GM06990 (cell line): ENCODE measurements at regions not wholly inside any gene's neighbourhood (a gene's known extent, or its start where the extent isn't known, plus 50 kb on each side); places are given as distances from the start of the nearest gene placed in this dataset.
"Not testable (repeated sequence)": the region's sequence is repeated elsewhere in the genome, so short reads cannot be mapped to it uniquely, and the experiment has no call there.

Experiments
- DNase-seq: peaks from one replicate; pipeline ENCODE4 v3.0.0-alpha.2; 2011; ENCODE audit not compliant: insufficient read length; ENCODE audit errors: extremely low read depth
- H3K27me3 ChIP-seq: replicated peaks from 2 replicates; pipeline ENCODE4 v1.6.0; 2011; ENCODE audit warnings: low read length; ENCODE audit not compliant: control insufficient read depth, insufficient read depth
- H3K36me3 ChIP-seq: 2 replicates; pipeline ENCODE4 v1.5.1; 2011; ENCODE audit warnings: low read length; ENCODE audit not compliant: control insufficient read depth, insufficient read depth
- H3K4me3 ChIP-seq: replicated peaks from 2 replicates; pipeline ENCODE4 v1.5.1; 2011; ENCODE audit warnings: low read depth, mild to moderate bottlenecking, control low read depth, low read length
- CTCF ChIP-seq: IDR thresholded peaks from 2 replicates; pipeline ENCODE4 v1.5.1; 2011; ENCODE audit warnings: low read length, control low read depth, mild to moderate bottlenecking, inconsistent platforms; ENCODE audit not compliant: insufficient read depth, poor library complexity, severe bottlenecking

GRCh38 chr10:120105492-120105891, 213.0 kb downstream of the SEC23IP start:
- DNase-seq = no peak
- Histone ChIP-seq H3K27me3 (no peaks in the 10 kb centered on the region; the same call in 1 of the 2 replicates), H3K36me3 (no peaks in the 10 kb centered on the region), H3K4me3 (no peak overlapping the region)
- no peak for TF ChIP-seq CTCF

GRCh38 chr10:120108916-120109315, 216.4 kb downstream of the SEC23IP start:
- DNase-seq = no peak
- Histone ChIP-seq H3K4me3 (no peak overlapping the region), H3K27me3 (no peaks in the 10 kb centered on the region; the same call in none of the 2 replicates), H3K36me3 (no peaks in the 10 kb centered on the region)
- TF ChIP-seq CTCF = no peak

GRCh38 chr10:120109725-120110124, 217.2 kb downstream of the SEC23IP start:
- DNase-seq, H3K36me3 ChIP-seq, H3K4me3 ChIP-seq, H3K27me3 ChIP-seq: not testable (repeated sequence)

- no peaks in the 10 kb centered on the region; the same call in none of the 2 replicates for H3K27me3 ChIP-seq
- H3K4me3 ChIP-seq = no peak overlapping the region
- DNase-seq = no peak
- no peaks in the 10 kb centered on the region for H3K36me3 ChIP-seq
- TF ChIP-seq CTCF = no peak
Measured at GRCh38 chr10:120110196-120110595, 217.7 kb downstream of the SEC23IP start.

GRCh38 chr10:120111628-120112027, 219.1 kb downstream of the SEC23IP start:
- no peak for TF ChIP-seq CTCF
- DNase-seq = no peak
- Histone ChIP-seq H3K27me3 (no peaks in the 10 kb centered on the region; the same call in none of the 2 replicates), H3K4me3 (no peak overlapping the region), H3K36me3 (no peaks in the 10 kb centered on the region)

GRCh38 chr10:120112809-120113208, 220.3 kb downstream of the SEC23IP start:
- TF ChIP-seq CTCF = no peak
- H3K4me3 ChIP-seq = no peak overlapping the region
- no peak for DNase-seq
- no peaks in the 10 kb centered on the region for H3K36me3 ChIP-seq
- no peaks in the 10 kb centered on the region; the same call in none of the 2 replicates for H3K27me3 ChIP-seq
